Upper lobe of right lung (tissue), 1 donor: ENCODE measurements at regions not wholly inside any gene's neighbourhood (a gene's known extent, or its start where the extent isn't known, plus 50 kb on each side); places are given as distances from the start of the nearest gene placed in this dataset.

Source experiments
- ATAC-seq: fragments of 200-7000 bp; cut with Tn5 transposase; one replicate; pipeline ENCODE4 v1.9.1; 2020; ENCODE audit warnings: mild to moderate bottlenecking, moderate library complexity
- DNase-seq: peaks from one replicate; pipeline ENCODE4 v3.0.0-alpha.2; 2020
- H3K27ac ChIP-seq: fragments of 200-600 bp; one replicate; pipeline ENCODE4 v1.8.0; 2022
- H3K27me3 ChIP-seq: fragments of 200-600 bp; one replicate; pipeline ENCODE4 v1.8.0; 2022; ENCODE audit warnings: mild to moderate bottlenecking
- H3K36me3 ChIP-seq: fragments of 200-600 bp; one replicate; pipeline ENCODE4 v1.8.0; 2022
- H3K4me1 ChIP-seq: fragments of 200-600 bp; one replicate; pipeline ENCODE4 v1.8.0; 2022
- H3K4me3 ChIP-seq: fragments of 200-600 bp; one replicate; pipeline ENCODE4 v1.8.0; 2022; ENCODE audit warnings: mild to moderate bottlenecking
- H3K9me3 ChIP-seq: fragments of 200-600 bp; one replicate; pipeline ENCODE4 v1.8.0; 2022
- intact Hi-C: fragments of 100-400 bp; cut with DNase I; formaldehyde crosslinking; loops from one replicate; pipeline ENCODE4 v1.11.0; 2022
- TF ChIP-seq, protein P1 (sequence below): fragments of 200-600 bp; IDR thresholded peaks from one replicate; pipeline ENCODE4 v1.8.0; 2022; ENCODE audit warnings: antibody characterized with exemption
- donor health status: DM: no; HTN: yes; CAD: no; lungs with severe emphysema.

DNA sequence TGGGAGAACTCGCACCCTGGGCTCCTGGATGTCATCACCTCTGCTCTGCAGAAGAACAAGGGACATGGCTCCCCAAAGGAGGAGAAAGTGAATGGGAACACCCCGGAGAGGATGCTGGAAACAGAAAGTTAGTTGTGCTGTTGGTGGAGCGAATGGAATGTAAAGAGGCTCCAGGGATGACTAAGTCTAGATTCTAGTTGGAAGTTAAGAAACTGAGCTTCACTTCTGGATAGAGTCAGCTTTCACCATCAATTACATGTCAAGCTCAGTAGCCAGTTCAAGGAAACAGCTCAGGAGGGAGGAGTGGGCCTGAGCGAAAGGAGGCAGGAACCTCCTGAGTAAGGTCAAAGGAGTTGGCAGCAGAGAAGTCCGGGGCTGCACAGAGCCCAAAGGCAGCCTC lies 132.1 kb upstream of the ARID1B start:
- Histone ChIP-seq H3K4me3 (no peak overlapping the region), H3K4me1 (peaks cover 5% of the 10 kb centered on the region), H3K27me3 (no peaks in the 10 kb centered on the region), H3K36me3 (no peaks in the 10 kb centered on the region), H3K9me3 (no peaks in the 10 kb centered on the region), H3K27ac (no peak overlapping the region)
- TF ChIP-seq, protein P1, sequence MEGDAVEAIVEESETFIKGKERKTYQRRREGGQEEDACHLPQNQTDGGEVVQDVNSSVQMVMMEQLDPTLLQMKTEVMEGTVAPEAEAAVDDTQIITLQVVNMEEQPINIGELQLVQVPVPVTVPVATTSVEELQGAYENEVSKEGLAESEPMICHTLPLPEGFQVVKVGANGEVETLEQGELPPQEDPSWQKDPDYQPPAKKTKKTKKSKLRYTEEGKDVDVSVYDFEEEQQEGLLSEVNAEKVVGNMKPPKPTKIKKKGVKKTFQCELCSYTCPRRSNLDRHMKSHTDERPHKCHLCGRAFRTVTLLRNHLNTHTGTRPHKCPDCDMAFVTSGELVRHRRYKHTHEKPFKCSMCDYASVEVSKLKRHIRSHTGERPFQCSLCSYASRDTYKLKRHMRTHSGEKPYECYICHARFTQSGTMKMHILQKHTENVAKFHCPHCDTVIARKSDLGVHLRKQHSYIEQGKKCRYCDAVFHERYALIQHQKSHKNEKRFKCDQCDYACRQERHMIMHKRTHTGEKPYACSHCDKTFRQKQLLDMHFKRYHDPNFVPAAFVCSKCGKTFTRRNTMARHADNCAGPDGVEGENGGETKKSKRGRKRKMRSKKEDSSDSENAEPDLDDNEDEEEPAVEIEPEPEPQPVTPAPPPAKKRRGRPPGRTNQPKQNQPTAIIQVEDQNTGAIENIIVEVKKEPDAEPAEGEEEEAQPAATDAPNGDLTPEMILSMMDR, result no peak
- ATAC-seq (no peak), DNase-seq (no peak)
- intact Hi-C loops, result no loop called here

DNA sequence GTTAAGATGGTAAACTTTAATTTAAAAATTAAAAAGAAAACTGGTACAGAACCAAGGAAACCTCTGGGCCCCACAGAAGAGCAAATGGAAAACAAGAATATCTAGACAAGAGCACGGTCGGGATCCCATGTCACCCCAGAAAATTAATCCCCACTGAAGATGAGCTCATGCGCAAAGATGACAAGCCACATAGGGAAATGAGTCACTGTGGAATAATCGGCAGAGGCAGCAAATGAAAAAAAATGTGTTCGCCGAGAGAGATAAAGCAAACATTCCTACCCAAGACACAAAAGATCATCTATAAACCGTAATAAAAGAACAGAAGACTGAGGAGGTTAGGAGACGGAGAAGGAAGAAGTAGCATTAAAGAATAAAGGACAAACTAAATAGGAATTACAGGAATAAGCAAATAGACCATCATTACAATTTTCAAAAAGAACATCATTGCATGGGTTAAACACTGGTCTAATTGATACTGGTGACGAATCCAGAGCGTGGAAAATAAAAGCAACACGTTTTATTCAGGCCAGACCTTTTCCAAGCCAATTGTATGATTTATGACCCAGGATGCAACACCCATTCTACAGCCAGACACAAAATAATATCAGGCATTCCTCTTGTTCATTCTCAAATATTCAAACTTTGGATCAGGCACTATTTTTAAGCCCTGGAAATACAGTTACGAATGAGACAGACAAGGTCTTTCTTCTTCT lies 138.0 kb upstream of the ARID1B start:
- H3K9me3 ChIP-seq, result no peaks in the 10 kb centered on the region
- TF ChIP-seq, protein P1, result no peak
- no peak overlapping the region for H3K27ac ChIP-seq
- no peaks in the 10 kb centered on the region for H3K27me3 ChIP-seq
- H3K4me3 ChIP-seq, result no peak overlapping the region
- ATAC-seq (no peak), DNase-seq (no peak)
- peaks cover 12% of the 10 kb centered on the region for H3K4me1 ChIP-seq
- H3K36me3 ChIP-seq, result no peaks in the 10 kb centered on the region
- intact Hi-C loops, result no loop called here

DNA sequence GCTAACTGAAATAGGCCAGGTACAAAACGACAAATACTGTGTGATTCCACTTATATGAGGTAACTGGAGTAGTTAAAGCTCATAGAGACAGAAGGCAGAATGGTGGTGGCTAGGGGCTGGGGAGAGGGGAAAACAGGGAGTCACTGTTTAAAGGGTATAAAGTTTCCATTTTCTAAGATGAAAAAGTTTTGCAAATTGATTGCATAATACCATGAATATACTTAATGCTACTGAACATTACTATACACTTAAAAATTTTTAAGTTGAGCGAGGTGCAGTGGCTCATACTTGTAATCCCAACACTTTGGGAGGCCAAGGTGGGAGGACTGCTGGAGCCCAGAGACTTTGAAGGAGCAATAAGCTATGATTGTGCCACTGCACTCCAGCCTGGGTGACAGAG lies 138.6 kb upstream of the ARID1B start:
- intact Hi-C loops, result no loop called here
- Histone ChIP-seq H3K27ac (no peak overlapping the region), H3K4me3 (no peak overlapping the region), H3K9me3 (no peaks in the 10 kb centered on the region), H3K27me3 (no peaks in the 10 kb centered on the region), H3K4me1 (peaks cover 14% of the 10 kb centered on the region), H3K36me3 (no peaks in the 10 kb centered on the region)
- TF ChIP-seq, protein P1, result no peak
- DNase-seq (no peak), ATAC-seq (no peak)

GRCh38 chr6:156634951-156635371 lies 142.2 kb upstream of the ARID1B start:
- Histone ChIP-seq H3K4me1 (peaks cover 14% of the 10 kb centered on the region), H3K36me3 (no peaks in the 10 kb centered on the region), H3K27ac (peak overlapping the region; percentile 30), H3K9me3 (no peaks in the 10 kb centered on the region), H3K27me3 (no peaks in the 10 kb centered on the region), H3K4me3 (peak overlapping the region; percentile 43)
- ATAC-seq (no peak), DNase-seq (no peak)
- intact Hi-C loops, result no loop called here
- TF ChIP-seq, protein P1, result no peak

- TF ChIP-seq, protein P1, result no peak
- intact Hi-C loops, result no loop called here
- DNase-seq (no peak), ATAC-seq (peak; percentile 36)
- no peaks in the 10 kb centered on the region for H3K9me3 ChIP-seq
- no peaks in the 10 kb centered on the region for H3K36me3 ChIP-seq
- no peak overlapping the region for H3K27ac ChIP-seq
- no peaks in the 10 kb centered on the region for H3K27me3 ChIP-seq
- H3K4me3 ChIP-seq, result no peak overlapping the region
- H3K4me1 ChIP-seq, result peaks cover 14% of the 10 kb centered on the region
Observed at GRCh38 chr6:156634048-156634447, 143.1 kb upstream of the ARID1B start.

GRCh38 chr6:156633291-156633690 lies 143.9 kb upstream of the ARID1B start:
- H3K9me3 ChIP-seq, result no peaks in the 10 kb centered on the region
- no peak for ATAC-seq
- H3K4me3 ChIP-seq, result no peak overlapping the region
- no peak overlapping the region for H3K27ac ChIP-seq
- H3K36me3 ChIP-seq, result no peaks in the 10 kb centered on the region
- TF ChIP-seq, protein P1, result no peak
- H3K4me1 ChIP-seq, result peaks cover 14% of the 10 kb centered on the region
- intact Hi-C loops, result no loop called here
- no peak for DNase-seq
- H3K27me3 ChIP-seq, result no peaks in the 10 kb centered on the region
